OCI-LY3 (cell line): ENCODE measurements at regions not wholly inside any gene's neighbourhood (a gene's known extent, or its start where the extent isn't known, plus 50 kb on each side); places are given as distances from the start of the nearest gene placed in this dataset.

Experiments used
- H2AFZ ChIP-seq: fragments of 200-600, 300-600 bp; shearing (Covaris generic); 2 replicates; pipeline ENCODE4 v1.6.0; 2014; ENCODE audit warnings: antibody characterized with exemption, low read depth, low read length
- H3K27ac ChIP-seq: fragments of 200-600, 300-600 bp; sonication (generic); 2 replicates; pipeline ENCODE4 v1.5.1; 2014; ENCODE audit warnings: mild to moderate bottlenecking, low read length, moderate library complexity, mixed read lengths
- H3K27me3 ChIP-seq: fragments of 200-600, 300-600 bp; sonication (generic); 2 replicates; pipeline ENCODE4 v1.6.1; 2014; ENCODE audit warnings: low read depth, low read length, mixed read lengths
- H3K36me3 ChIP-seq: fragments of 200-600, 300-600 bp; sonication (generic); replicated peaks from 2 replicates; pipeline ENCODE3; 2014; ENCODE audit warnings: low read depth, low read length, mixed read lengths
- H3K4me1 ChIP-seq: fragments of 300-600, 200-600 bp; sonication (generic); 2 replicates; pipeline ENCODE4 v1.6.1; 2014; ENCODE audit warnings: low read length, mixed read lengths
- H3K4me2 ChIP-seq: fragments of 200-600, 300-600 bp; sonication (generic); 2 replicates; pipeline ENCODE4 v1.6.1; 2014; ENCODE audit warnings: low read length, mixed read lengths
- H3K4me3 ChIP-seq: fragments of 300-600, 200-600 bp; sonication (generic); 2 replicates; pipeline ENCODE4 v1.5.1; 2014; ENCODE audit warnings: antibody characterized with exemption, mild to moderate bottlenecking, low read length, moderate library complexity
- H3K79me2 ChIP-seq: fragments of 300-600, 200-600 bp; shearing (Covaris generic); 2 replicates; pipeline ENCODE4 v1.6.1; 2014; ENCODE audit warnings: mild to moderate bottlenecking, low read length, mixed read lengths
- H3K9ac ChIP-seq: fragments of 300-600, 200-600 bp; shearing (Covaris generic); 2 replicates; pipeline ENCODE4 v1.6.0; 2014; ENCODE audit warnings: mild to moderate bottlenecking, low read length, moderate library complexity
- H3K9me3 ChIP-seq: fragments of 200-600, 300-600 bp; shearing (Covaris generic); 2 replicates; pipeline ENCODE4 v1.6.1; 2014; ENCODE audit warnings: low read length, mixed read lengths; ENCODE audit not compliant: insufficient read depth
- H4K20me1 ChIP-seq: fragments of 200-600, 300-600 bp; sonication (generic); 2 replicates; pipeline ENCODE4 v1.6.1; 2016; ENCODE audit warnings: low read length, mixed read lengths; ENCODE audit not compliant: insufficient read depth
- EZH2phosphoT487 ChIP-seq: fragments of 200-600 bp; shearing (Covaris generic); IDR thresholded peaks from 2 replicates; pipeline ENCODE4 v1.6.1; 2018; ENCODE audit warnings: antibody characterized with exemption, mixed run types, low read depth
- TF ChIP-seq, protein P1 (sequence below): fragments of 200-600, 300-600 bp; sonication (generic); IDR thresholded peaks from 2 replicates; pipeline ENCODE4 v1.5.1; 2014; ENCODE audit warnings: antibody characterized with exemption, low read length, low read depth

DNA sequence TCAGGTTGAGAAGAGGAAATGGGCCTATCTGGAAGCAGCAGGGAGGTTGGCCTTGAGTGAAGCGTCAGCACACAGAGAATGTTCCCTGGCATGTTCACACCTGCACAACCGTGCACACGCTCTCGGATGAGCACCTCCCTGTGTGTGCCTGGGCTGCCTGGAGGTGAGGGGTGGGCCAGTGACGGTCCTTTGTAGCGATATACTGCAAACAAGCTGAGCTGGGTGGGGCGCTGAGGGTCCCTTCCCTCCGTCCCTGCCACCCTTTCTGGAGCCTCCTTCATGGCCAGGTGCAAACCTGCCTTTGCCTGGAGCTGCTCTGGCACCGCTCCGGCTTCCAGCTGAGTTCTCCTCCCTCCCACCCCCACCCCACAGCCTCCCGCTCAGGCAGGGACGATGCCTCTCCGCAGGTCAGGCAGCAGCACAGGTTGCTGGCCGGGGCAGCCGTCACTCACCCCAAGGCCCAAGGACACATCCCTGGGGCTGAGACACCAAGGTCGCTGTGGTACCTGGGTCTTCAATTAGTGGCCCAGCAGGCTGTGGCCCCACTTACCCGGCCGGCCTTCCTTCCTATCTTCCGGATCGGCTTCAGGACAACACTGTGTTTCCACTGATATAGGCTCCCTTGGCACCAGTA lies 111.6 kb downstream of the ERMARD start:
- H3K27ac ChIP-seq, result no peak overlapping the region
- no peak for TF ChIP-seq EZH2phosphoT487
- H3K4me1 ChIP-seq, result no peaks in the 10 kb centered on the region
- no peak overlapping the region for H3K9ac ChIP-seq
- H3K4me2 ChIP-seq, result no peak overlapping the region
- H3K79me2 ChIP-seq, result no peaks in the 10 kb centered on the region
- H2AFZ ChIP-seq, result no peak overlapping the region
- H3K27me3 ChIP-seq, result no peaks in the 10 kb centered on the region
- no peaks in the 10 kb centered on the region for H3K9me3 ChIP-seq
- no peaks in the 10 kb centered on the region for H4K20me1 ChIP-seq
- H3K36me3 ChIP-seq, result no peaks in the 10 kb centered on the region
- H3K4me3 ChIP-seq, result no peak overlapping the region

DNA sequence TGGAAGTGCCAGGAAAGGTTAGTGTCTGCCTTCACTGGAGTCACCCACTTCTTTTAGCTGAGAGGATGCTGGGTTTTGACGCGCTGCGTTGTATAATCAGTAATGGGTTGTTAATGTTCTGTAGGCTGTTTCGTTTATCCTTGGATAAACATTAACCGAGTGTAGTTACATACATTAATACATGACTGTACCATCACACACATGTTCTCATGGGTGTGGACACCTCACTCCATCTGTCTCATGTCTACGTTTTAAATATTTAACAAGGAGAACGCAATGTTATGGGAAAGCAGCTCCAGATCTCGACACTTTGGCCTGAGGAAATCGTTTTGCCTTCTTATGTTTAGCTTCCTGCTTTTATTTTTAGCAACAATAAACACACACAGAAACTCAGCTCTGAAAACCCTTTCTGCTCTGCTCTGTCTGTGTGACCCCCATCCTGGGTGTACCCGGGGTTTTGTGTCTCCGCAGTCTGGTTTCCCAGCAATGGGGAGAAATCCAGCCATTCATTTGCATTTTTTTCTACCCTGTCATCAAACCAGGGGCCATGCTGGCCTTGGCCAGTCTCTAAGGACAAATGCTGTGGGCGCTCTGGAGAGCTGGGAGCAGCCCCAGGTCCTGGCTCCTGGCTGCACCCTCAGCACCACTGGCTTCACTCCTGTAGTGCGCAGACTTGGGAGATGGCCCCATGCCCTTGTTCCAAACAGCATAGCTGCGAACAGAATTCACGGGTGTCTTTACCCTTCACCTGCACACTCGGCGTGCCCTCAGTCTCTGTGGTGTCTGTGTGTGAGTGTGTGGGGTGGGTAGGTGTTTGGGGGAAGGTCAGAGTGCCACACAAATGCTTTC lies 110.8 kb downstream of the ERMARD start:
- Histone ChIP-seq H3K36me3 (no peaks in the 10 kb centered on the region), H3K4me1 (no peaks in the 10 kb centered on the region), H3K4me3 (no peak overlapping the region), H3K79me2 (no peaks in the 10 kb centered on the region), H4K20me1 (no peaks in the 10 kb centered on the region), H3K9ac (no peak overlapping the region), H2AFZ (no peak overlapping the region), H3K4me2 (no peak overlapping the region), H3K27me3 (no peaks in the 10 kb centered on the region), H3K9me3 (no peaks in the 10 kb centered on the region), H3K27ac (no peak overlapping the region)
- TF ChIP-seq EZH2phosphoT487, result no peak
- TF ChIP-seq, protein P1, sequence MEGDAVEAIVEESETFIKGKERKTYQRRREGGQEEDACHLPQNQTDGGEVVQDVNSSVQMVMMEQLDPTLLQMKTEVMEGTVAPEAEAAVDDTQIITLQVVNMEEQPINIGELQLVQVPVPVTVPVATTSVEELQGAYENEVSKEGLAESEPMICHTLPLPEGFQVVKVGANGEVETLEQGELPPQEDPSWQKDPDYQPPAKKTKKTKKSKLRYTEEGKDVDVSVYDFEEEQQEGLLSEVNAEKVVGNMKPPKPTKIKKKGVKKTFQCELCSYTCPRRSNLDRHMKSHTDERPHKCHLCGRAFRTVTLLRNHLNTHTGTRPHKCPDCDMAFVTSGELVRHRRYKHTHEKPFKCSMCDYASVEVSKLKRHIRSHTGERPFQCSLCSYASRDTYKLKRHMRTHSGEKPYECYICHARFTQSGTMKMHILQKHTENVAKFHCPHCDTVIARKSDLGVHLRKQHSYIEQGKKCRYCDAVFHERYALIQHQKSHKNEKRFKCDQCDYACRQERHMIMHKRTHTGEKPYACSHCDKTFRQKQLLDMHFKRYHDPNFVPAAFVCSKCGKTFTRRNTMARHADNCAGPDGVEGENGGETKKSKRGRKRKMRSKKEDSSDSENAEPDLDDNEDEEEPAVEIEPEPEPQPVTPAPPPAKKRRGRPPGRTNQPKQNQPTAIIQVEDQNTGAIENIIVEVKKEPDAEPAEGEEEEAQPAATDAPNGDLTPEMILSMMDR, result no peak

DNA sequence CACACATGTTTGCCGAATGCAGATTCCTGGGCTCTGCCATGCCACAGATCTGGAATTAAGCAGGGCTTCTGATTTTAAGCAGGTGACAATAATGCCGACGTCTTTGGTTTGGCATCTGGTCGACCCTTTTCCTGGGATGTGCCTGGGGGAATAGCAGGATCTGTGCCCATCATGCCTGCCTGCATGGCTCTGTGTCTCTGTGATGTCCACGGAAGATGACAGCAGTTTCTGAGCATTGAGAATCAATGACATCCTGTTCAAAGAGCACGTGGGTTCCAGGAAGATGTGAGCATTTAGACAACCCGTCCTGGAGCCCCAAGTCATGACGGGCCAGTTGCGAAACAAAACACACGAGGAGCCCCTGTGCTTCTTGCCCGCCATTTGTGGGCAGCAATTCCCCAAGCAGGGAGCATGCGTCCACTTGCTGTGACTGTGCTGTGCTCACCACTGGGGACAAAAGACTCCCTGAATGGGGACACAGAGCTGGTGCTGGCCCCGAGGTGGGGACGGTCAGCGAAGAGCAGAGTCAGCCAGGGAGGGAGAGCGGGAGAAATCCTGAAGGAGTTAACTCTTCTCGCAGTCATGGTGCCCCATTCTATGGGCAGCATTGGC lies 110.1 kb downstream of the ERMARD start:
- Histone ChIP-seq H3K27ac (no peak overlapping the region), H3K4me2 (no peak overlapping the region), H3K9ac (no peak overlapping the region), H2AFZ (no peak overlapping the region), H3K27me3 (no peaks in the 10 kb centered on the region), H3K9me3 (no peaks in the 10 kb centered on the region), H3K4me3 (no peak overlapping the region), H4K20me1 (no peaks in the 10 kb centered on the region), H3K79me2 (no peaks in the 10 kb centered on the region), H3K4me1 (no peaks in the 10 kb centered on the region), H3K36me3 (no peaks in the 10 kb centered on the region)
- TF ChIP-seq, protein P1, result no peak
- TF ChIP-seq EZH2phosphoT487, result no peak

DNA sequence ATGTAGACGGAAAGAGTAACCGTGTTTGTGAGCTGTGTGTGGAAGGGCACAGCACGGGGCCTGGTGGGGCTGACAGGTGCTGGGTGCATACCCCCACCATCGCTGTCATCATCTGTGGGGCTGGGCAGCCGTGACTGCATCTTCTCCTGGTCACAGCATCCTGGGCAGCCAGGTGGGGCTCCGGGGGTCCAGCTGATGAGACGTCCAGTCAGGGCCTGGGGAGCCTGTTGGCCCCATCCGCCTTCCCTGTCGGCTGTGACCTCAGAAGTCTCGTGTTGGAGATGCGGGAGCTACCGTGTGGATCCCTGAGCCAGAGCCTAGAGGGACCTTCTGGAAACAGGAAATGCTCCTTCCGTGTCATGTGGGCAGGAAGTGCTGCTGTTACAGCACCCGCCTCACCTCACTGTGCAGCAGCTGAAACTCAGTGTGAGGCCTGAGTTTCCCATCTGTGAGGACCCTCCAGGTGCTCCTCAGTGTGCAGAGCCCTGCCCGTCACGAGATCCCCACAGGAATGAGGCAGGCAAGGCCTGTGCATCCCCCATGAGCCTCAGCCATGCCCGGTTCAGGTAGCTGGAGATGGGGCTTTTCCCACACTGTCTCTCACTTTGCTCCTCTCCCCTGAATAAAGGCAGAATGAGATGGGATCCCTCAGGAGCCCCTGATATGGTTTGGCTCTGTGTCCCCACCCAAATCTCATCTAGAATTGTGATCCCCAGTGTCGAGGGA lies 108.7 kb downstream of the ERMARD start:
- no peak overlapping the region for H3K9ac ChIP-seq
- H3K27me3 ChIP-seq, result no peaks in the 10 kb centered on the region
- H3K4me3 ChIP-seq, result no peak overlapping the region
- no peaks in the 10 kb centered on the region for H3K9me3 ChIP-seq
- H3K4me2 ChIP-seq, result no peak overlapping the region
- no peak overlapping the region for H2AFZ ChIP-seq
- no peaks in the 10 kb centered on the region for H4K20me1 ChIP-seq
- H3K36me3 ChIP-seq, result no peaks in the 10 kb centered on the region
- H3K79me2 ChIP-seq, result no peaks in the 10 kb centered on the region
- TF ChIP-seq EZH2phosphoT487, result no peak
- TF ChIP-seq, protein P1, result no peak
- H3K27ac ChIP-seq, result no peak overlapping the region
- no peaks in the 10 kb centered on the region for H3K4me1 ChIP-seq
